Fibroblast of skin of left quadriceps (primary cell): ENCODE measurements at regions not wholly inside any gene's neighbourhood (a gene's known extent, or its start where the extent isn't known, plus 50 kb on each side); places are given as distances from the start of the nearest gene placed in this dataset.

Experiments
- DNase-seq, 2 experiments: peaks; one replicate each; pipeline ENCODE4 v3.0.0-alpha.2; 2013; ENCODE audit warnings: low read depth in 2 of 2

DNA sequence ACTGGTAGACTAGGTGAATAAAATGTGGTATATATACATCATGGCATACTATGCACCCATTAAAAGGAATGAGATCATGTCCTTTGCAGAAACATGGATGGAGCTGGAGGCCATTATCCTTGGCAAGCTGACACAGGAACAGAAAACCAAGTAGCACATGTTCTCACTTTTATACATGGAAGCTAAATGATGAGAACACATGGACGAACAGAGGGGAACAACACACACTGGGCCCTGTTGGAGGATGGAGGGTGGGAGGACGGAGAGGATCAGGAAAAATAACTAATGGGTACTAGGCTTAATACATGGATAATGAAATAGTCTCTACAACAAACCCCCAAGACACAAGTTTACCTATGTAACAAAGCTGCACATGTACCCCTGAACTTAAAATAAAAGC, 780.0 kb downstream of the DACH1 start:
- DNase-seq = no peak

DNA sequence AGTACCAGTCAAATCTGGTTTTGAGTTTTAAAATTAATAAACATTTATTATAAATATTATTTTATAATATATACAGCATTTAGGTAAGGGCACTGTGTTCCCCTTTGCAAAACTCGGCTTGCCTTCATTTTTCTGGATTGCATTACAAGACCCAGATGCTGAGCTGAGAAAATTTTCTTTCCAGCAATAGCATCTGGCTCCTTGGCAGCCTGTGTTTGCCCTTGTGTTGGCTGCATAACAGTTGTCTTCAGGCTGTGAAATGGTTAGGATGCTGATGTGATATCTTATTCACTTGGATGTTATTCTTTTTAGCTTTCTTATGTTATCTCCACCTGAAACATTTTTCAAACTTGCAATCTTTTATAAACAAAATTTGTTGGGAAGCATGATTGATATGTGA, 784.4 kb downstream of the DACH1 start:
- DNase-seq = no peak

DNA sequence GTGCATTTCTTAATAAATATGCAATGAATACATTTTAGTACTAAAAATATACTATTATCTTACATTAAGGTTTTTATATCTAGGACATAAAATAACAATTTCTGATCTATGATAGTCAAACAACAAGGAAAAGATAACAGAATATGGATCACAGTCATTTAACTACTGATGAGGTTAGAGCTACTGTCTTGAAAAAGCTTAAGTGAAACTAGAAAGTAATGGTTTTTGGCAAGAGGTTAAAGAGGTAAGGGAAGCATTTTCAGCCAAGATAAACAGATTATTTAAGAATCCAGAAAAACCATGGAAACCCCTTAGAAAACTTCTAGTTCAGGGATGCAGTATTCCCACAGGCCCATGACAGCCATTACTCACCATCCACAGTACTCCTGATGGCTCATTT, 787.4 kb downstream of the DACH1 start:
- no peak for DNase-seq

DNA sequence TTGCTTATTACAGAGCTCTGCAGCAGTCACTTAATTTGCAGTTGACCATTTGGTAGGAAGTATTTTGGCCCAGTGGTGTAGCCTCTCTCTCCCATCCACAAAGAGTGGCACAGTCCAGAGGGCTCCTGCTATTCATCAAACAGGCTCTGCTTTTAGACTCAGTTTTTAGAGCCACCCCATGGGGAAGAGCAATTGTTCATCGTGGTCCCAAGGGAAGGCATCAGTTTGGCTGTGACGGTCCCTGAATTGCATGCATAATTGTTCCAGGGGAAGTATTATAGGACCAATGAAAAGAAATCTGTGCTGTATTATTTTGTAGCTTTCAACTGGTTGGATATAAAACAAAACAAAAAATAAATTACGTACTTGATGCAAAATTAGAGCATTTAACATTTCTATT, 799.0 kb downstream of the DACH1 start:
- no peak for DNase-seq

DNA sequence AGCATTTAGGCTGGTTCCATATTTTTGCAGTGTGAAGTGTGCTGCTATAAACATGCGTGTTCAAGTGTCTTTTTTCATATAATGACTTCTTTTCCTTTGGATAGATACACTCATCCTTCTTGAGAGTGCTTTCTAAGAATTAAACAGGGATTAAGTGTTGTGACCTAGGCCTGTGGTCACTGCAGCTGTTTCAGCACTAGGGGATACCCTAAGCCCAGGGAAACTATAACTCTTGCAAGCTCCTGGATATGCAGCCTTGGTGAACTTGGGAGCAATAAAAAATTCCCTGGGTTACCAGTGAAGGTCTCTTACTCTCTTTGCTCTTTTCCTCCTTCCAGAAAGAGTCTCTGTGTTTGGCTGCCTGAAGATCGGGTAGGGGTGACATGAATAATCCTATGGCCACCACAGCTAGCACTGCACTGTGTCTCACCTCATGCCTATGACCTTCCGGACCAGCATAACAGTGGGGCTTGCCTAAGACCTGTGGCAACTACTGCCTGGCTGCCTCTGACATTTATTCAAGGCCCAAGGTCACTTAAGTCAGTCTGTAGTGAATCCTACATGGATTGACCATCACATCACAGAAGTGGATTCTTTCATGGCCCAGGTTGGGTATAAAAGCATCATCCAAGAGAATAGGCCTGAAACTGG, 799.7 kb downstream of the DACH1 start:
- no peak for DNase-seq

DNA sequence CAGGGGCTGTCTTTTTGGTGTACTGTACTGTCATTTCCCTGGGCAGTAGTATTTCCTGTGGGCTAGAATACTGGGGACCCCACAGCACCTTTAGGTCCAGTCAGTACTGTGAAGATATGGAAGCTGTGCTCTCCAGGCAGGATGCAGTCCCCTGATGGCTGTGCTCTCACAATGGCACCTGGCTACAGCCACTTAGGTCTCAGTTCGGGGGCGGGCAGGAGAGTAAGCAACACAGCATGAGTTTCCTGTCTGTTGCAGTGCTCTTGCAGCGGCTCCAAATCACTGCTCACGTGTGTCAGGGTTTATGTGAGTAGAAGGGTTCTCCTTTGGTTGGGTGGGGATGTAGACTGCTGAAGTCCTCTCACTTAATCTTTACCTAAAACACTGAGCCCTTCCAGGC, 810.4 kb downstream of the DACH1 start:
- DNase-seq = no peak

DNA sequence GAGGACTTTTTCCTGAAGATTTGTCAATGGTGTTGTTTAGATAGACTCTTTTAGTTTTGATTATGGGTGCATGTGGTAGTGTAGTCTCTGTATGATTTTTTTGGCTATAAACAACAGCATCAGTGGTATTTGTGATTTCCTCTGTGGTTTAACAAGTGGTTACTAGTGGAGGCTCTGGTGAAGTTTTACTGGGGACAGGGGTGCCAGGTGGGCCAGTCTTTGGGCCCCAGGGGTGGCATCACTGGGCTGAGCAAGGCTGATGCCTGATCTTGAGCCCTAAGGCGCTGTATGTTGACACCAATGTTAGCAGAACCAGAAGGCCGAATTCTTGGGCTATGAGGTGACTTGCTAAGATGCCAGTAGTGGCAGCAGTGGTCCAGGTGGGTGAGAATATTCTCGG, 811.4 kb downstream of the DACH1 start:
- DNase-seq = no peak

DNA sequence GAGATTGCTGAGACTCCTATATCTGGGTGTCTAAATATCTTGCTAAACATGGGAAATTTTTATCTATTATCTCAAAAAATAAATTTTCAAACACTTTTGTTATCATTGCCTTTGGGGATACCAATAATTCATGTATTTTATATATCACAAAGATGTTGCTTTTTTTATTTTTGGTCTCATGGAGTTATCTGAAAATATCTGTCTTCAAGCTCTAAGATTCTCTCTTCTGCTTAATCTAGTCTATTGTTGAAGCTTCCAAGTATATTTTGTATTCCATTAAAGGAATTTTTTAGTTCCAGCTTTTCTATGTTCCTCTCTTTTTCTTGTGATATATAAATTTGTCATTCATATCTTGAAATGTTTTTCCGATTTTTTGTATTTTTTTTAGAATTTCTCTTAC, 812.0 kb downstream of the DACH1 start:
- no peak for DNase-seq

DNA sequence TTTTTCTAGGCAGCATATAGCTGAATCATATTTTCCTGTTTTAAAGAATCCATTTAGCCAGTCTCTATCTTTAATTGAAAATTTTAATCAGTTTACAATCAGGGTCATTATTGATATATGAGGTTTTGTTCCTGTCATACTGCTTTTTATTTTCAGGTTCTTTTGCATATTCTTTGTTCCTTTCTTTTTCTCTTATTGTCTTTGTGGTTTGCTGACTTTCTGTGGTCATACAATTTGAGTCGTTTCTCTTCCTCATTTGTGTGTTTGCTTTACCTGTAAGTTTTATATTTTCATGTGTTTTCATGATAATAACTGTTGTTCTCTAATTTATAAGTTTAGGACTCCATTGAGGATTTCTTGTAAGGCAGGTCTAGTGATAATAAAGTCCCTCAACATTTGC, 812.6 kb downstream of the DACH1 start:
- no peak for DNase-seq

DNA sequence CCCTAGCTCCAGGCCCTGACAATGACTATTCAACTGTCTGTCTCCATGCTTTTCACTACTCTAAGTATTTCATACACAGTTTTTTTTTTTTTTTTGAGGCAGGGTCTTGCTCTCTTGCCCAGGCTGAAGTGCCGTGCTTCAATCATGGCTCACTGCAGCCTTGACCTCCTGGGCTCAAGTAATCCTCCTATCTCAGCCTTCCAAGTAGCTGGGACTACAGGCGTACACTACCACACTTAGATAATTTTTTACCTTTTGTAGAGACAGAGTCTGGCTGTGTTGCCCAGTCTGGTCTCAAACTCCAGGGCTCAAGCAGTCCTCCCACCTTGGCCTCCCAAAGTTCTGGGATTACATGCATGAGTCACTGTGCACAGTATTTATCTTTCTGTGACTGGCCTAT, 815.4 kb downstream of the DACH1 start:
- no peak for DNase-seq

DNA sequence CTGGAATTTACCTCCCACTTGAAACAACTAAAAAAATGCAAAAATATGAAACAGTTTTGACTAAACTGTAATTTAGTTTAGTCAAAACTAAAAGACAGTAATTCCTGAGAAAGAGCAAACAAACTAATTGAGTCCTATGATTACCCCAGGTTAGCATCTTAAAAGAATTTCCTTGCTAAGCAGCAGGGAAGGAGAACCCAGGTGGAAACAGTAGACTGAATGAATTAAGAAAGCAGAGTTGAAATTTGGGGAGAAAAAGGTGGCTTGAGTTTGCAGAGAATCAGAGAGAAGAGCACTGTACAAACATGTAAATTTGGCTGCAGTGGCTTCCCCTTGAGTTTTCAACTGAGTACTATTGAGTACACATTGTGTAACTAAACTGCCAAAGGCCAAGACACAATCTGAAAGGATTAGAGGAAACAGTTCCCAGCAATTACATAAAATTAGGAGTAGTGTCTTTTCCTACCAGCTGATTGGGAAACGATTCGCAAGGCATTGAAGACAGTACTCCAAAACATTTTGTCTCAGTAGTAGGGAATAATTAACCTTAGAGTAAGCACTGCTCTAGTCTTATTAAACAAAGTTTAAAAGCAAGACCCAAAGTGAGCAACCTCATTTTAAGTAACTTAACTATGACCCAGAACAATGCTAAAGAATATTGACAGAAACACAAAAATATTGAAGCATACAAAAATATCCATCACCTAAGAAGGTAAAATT, 820.5 kb downstream of the DACH1 start:
- DNase-seq = no peak

DNA sequence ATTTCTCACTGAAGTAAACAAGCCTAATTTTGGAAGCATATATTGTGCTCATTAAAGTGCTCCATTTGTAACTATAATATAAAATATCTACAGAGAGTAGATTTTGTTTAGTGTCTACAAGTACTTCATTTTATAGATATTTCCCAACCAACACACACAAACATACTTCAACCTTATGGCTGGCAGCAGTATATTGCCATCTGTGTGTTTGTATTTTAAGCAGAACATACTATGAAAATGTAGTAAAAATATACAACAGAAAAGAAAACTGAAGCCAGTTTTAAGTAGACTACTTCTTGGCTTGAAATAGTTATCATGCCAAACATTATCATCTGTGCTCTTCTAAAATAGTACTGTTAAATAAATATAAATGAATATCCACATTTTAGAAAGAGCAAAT, 821.9 kb downstream of the DACH1 start:
- no peak for DNase-seq

DNA sequence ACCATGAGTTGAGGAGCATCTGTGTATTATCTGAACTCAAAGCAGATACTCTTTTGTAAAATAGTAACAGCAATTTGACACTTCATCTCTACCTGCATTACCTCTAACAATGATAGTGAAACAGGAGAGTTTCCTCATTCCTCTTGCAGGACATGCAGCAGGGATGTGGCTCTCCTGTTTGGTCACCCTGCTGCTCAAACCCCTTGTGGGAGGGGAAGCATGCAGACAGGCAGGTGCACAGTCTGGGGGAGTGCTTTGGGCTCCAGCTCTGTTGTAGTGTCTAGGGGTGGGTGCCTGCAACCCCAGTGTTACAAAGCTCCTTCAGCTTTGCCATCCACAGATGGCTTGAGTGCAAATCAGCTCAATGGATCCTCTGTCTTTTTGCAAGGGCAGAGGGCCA, 827.6 kb downstream of the DACH1 start:
- DNase-seq = no peak

DNA sequence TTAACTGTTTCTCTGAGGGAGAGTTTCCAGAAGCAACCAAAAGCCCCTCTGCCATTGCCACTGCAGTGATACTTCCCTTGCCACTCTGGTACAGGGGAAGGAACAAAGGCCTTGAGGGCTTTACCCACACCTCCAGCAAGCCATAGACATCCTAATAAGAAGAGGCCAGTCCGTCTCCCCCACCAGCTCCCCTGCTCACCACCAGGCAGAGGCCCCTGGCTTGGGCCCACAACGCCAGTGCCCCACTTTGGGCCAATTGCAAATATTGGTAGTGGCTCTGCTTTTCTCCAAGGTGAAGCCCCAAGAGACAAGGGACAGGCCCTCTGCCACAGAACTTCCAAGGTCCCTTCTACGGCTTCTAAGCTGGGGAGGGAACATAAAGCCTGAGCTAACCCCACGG, 833.0 kb downstream of the DACH1 start:
- DNase-seq = no peak

DNA sequence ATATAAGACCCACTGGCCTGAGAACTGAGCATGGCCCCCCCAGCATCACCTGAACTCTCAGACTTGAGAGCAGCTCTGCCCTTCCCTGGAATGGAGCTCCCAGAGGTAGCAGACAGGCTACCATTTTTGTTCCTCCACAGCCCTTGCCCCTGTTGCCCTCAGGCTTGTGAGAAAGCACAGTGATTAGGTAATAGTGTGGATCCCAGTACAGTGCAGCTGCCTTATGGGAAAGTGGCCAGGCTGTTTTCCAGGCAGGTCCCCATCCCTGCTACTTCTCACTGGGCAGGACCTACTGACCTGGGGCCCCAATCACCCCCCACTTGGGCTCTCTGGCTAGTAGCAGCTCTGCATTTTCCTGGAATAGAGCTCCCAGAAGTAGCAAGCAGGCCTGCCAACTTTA, 834.0 kb downstream of the DACH1 start:
- no peak for DNase-seq

DNA sequence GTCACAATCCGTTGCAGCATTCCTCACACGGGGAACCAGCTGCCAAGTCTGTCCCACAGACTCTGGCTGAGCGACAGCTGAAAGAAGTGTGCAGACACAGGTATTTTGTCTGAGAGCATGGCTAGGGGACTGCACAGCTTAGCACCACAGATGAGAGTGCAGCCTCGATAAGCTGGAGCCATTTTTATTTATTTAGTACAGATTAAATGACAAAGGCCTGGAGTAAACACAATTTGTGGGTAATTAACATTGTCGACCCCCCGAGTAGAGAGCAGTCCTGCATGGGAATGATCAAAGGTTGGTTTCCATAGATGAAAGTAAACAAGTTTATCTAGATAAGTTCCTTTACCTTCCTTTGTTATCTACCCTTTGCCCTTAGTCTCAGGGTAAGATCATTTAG, 836.2 kb downstream of the DACH1 start:
- DNase-seq = no peak

DNA sequence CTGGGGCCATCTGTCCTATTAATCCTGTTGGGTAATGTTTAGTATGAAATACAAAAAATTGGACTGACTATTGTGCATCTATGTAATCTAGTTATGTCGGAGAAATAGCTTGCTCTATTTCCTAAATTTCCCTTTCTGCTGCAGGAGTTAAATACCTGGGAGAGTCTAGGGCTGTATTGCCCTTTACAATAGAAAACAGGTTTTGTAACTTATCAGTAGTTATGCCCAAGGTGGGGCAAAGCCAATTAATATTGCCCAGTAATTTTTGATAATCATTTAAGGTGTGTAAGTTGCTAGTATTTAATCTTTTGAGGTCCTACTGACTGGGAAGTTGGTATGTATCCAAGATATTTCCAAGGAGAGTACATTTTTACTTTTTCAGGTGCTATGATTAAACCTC, 838.1 kb downstream of the DACH1 start:
- DNase-seq = no peak

DNA sequence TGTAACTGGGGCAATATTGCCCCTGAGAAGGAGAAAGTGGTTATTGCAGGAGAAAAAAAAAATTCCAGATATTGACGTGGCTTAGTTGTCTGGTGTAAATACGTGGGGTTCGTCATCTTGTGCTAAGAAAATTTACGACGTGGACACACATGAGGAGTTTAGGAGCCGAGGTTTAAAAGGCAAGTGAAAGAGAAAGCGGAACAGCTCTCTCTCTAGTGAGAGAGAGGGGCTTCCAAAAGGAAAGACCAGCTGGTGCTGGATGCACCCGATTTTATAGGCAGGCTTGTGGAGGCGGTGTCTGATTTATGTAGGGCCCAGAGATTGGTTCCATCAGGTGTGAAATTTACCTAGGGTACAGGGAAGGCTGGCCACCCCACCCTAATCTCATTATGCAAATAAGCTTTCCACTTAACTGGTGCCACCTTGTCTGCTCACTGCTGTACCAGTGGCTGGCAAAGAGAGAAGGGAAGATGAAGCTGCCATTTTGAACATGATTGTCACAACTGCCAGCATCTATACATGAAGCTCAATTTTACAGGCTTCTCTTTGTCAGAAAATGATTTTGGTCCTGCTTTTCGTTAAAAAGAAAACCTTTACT, 845.1 kb downstream of the DACH1 start:
- no peak for DNase-seq

DNA sequence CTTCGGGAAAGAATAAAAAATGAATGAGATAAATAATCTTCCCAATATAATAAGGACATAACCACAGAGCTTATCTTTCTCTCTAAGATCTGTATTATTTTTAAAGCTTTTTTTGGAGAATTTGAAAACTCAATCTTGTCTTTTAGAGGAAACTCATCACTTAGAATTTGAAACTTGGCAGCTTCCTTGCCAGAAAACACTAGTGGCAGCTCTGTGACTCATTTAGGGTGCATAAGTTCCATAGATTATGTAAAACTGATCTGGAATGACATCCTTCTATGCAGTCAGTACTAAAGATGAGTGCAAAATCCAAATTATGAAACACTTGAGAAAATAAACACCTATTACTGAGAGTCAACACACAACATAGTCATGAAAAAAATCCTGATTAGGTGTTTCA, 848.0 kb downstream of the DACH1 start:
- no peak for DNase-seq

DNA sequence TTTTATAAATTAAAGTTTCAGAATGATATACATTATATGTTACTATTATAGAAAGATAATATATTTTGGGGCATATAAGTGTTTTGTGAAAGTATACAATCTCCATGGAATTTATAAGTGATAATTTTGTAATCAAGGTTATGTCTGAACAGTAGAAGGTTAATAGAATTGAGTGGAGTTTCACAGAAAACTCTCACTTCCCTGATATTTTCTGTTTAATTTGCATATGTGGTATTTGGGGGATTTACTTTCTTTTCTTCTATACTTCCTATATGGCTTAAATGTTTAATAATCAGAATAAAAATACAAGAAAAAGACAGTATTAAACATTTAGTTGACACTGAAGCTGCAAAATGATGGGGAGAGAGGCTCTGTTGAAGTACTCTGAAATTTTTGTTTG, 848.5 kb downstream of the DACH1 start:
- DNase-seq = no peak

DNA sequence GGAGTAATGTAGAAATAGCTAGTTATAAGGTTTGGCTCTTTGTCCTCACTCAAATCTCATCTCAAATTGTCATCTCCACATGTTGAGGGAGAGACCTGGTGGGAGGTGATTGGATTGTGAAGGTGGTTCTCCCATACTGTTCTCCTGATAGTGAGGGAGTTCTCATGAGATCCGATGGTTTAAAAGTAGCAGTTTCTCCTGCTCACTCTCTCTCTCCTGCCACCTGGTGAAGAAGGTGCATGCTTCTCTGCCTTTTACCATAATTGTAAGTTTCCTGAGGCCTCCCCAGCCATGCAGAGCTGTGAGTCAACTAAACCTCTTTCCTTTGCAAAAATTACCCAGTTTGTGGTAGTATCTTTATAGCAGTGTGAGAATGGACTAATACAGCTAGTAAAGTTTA, 849.4 kb downstream of the DACH1 start:
- DNase-seq = no peak

DNA sequence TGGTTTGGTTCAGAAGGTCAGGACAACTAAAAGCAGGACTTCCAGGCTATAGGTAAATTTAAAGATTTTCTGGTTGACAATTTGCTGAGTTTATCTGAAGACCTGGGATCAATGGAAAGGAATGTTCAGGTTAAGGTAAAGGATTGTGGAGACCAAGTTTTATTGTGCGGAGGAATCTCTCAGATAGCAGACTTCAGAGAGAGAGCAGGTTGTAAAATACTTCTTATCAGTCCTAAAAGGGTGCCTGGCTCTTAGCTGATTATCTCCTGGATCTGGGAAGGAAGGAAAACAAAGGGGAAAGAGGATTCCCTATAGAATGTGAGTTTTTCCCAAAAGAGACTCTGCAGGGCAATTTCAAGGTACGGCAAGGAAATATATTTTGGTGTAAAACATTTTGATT, 851.5 kb downstream of the DACH1 start:
- DNase-seq = no peak

DNA sequence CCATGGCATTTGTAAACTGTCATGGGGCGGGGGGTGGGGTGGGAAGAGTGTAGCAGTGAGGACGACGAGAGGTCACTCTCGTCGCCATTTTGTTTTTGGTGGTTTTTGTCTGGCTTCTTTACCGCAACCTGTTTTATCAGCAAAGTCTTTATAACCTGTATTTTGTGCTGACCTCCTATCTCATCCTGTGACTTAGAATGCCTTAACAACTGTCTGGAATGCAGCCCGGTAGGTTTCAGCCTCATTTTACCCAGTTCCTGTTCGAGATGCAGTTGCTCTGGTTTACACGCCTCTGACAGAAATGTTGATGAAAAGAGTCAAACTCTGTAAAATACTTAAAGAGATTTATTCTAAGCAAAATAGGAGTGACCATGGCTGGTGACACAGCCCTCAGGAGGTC, 852.0 kb downstream of the DACH1 start:
- no peak for DNase-seq

DNA sequence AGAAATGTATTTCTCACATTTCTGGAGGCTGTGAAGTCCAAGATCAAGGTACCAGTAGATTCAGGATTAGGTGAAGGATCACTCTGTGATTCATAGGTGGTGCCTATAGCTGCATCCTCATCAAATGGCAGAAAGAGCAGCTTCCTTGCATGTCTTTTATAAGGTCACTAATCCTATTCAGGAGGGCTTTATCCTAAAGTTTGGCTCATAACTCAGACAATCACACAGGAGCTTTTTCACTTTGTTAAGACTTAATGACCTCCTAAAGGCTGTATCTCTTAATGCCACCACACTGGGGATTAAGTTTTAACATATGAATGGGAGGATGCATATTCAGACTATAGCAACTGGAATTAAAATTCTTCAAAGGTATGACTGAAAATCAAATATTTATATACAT, 861.1 kb downstream of the DACH1 start:
- no peak for DNase-seq
